K562 (cell line): ENCODE measurements at regions not wholly inside any gene's neighbourhood (a gene's known extent, or its start where the extent isn't known, plus 50 kb on each side); places are given as distances from the start of the nearest gene placed in this dataset.

Experiments used
- ATAC-seq: fragments of 200-7000 bp; cut with Tn5 transposase; 3 replicates; pipeline ENCODE4 v1.9.1; 2020; ENCODE audit warnings: moderate library complexity
- BruUV-seq: library from RNA; stranded (reverse); fragments of 400-500 nt; replicated peaks from 2 replicates; lab custom pipeline; 2021; lab: Mats Ljungman, UMichigan
- CTCF ChIA-PET: fragments of 300-600 bp; formaldehyde crosslinking; extraction: SDS; loops from one replicate; lab custom pipeline; 2021; ENCODE audit warnings: low intra/inter-chr PET ratio; lab: Yijun Ruan, JAX
- POLR2A ChIA-PET: fragments of 300-600, 350-650 bp; sonication (Branson Sonifier 250); formaldehyde crosslinking; extraction: SDS; loops from one replicate; lab custom pipeline; 2021; ENCODE audit warnings: antibody characterized with exemption, inconsistent platforms; lab: Yijun Ruan, JAX
- DNase-seq, 4 experiments: peaks; one replicate each; pipeline versions ENCODE4 v3.0.0 to v3.0.0-alpha.2; 2011 to 2018; ENCODE audit warnings: low spot score in 3 of 4, mixed read lengths in 3 of 4; ENCODE audit errors: extremely low read depth in 1 of 4
- FAIRE-seq: peaks from 2 replicates; lab custom pipeline; 2011; peaks lifted over from hg19 to GRCh38; lab: Jason Lieb, UNC
- H2AFZ ChIP-seq: 2 replicates; pipeline ENCODE4 v1.6.0; 2011; ENCODE audit warnings: low read depth, low read length, control low read depth, inconsistent platforms
- H3K27ac ChIP-seq: fragments of 200-600 bp; 3 replicates; pipeline ENCODE4 v1.8.0; 2011; ENCODE audit warnings: low read depth, mild to moderate bottlenecking, control low read depth, inconsistent platforms, low read length, moderate library complexity, mixed read lengths; ENCODE audit errors: extremely low read depth
- H3K27me3 ChIP-seq, 2 experiments: fragments of 300-600 bp in 1 of 2; 2 replicates in 1 of 2; 3 replicates in 1 of 2; pipeline versions ENCODE4 v1.6.0 to v1.8.0; 2011; ENCODE audit warnings: inconsistent platforms in 2 of 2, low read length in 2 of 2, mild to moderate bottlenecking in 1 of 2, mixed read lengths in 1 of 2, moderate library complexity in 1 of 2; ENCODE audit not compliant: control insufficient read depth in 2 of 2, insufficient read depth in 2 of 2
- H3K36me3 ChIP-seq: fragments of 300-600 bp; 3 replicates; pipeline ENCODE4 v1.8.0; 2011; ENCODE audit warnings: mild to moderate bottlenecking, low read length, inconsistent platforms; ENCODE audit not compliant: control insufficient read depth, insufficient read depth
- H3K4me1 ChIP-seq, 2 experiments: fragments of 200-600 bp in 1 of 2; replicated peaks in 1 of 2; 2 replicates in 1 of 2; 3 replicates in 1 of 2; pipeline versions ENCODE4 v1.5.1 to v1.8.0; 2011; ENCODE audit warnings: inconsistent platforms in 2 of 2, low read length in 2 of 2, mild to moderate bottlenecking in 1 of 2, mixed read lengths in 1 of 2, moderate library complexity in 1 of 2; ENCODE audit not compliant: control insufficient read depth in 2 of 2, insufficient read depth in 2 of 2
- H3K4me2 ChIP-seq: 2 replicates; pipeline ENCODE4 v1.6.1; 2011; ENCODE audit warnings: low read length, control low read depth, inconsistent platforms, mixed read lengths; ENCODE audit not compliant: insufficient read depth
- H3K4me3 ChIP-seq: fragments of 200-600 bp; sonication (generic), shearing (Covaris generic); 2 replicates; pipeline ENCODE4 v1.5.1; 2016; ENCODE audit warnings: control low read depth, inconsistent platforms
- H3K79me2 ChIP-seq: fragments of 200-600 bp; 3 replicates; pipeline ENCODE4 v1.8.0; 2011; ENCODE audit warnings: low read length, inconsistent platforms; ENCODE audit not compliant: control insufficient read depth, insufficient read depth
- H3K9ac ChIP-seq, 2 experiments: 2 replicates each; pipeline versions ENCODE4 v1.6.0 to v1.6.1; 2011; ENCODE audit warnings: low read depth in 2 of 2, low read length in 2 of 2, control low read depth in 1 of 2, inconsistent platforms in 1 of 2, mild to moderate bottlenecking in 1 of 2, mixed read lengths in 1 of 2; ENCODE audit not compliant: insufficient read depth in 1 of 2
- H3K9me1 ChIP-seq: one replicate; pipeline ENCODE4 v1.6.0; 2011; ENCODE audit warnings: inconsistent platforms, mild to moderate bottlenecking, low read length, moderate library complexity; ENCODE audit not compliant: control insufficient read depth, insufficient read depth
- H3K9me3 ChIP-seq: replicated peaks from 2 replicates; pipeline ENCODE4 v1.5.1; 2011; ENCODE audit warnings: low read depth, low read length, inconsistent platforms; ENCODE audit not compliant: control insufficient read depth, insufficient read depth
- H4K20me1 ChIP-seq: replicated peaks from 2 replicates; pipeline ENCODE4 v1.6.1; 2011; ENCODE audit warnings: low read length, inconsistent platforms, mixed read lengths; ENCODE audit not compliant: control insufficient read depth, insufficient read depth
- CGGBP1 ChIP-seq: fragments of 250-450 bp; sonication (Bioruptor Pico); IDR thresholded peaks from 2 replicates; pipeline ENCODE4 v1.9.0; 2021; ENCODE audit warnings: mild to moderate bottlenecking
- FOSL1 ChIP-seq: fragments of 200-800 bp; sonication (Bioruptor generic); conservative IDR thresholded peaks from 2 replicates; pipeline ENCODE4 v1.6.1; 2016; ENCODE audit warnings: missing genetic modification characterization, missing compliant biosample characterization
- ID3 ChIP-seq, 2 experiments: fragments of 250-450 bp in 1 of 2; fragments of 450-650 bp in 1 of 2; sonication (Bioruptor Pico) in 1 of 2; IDR thresholded peaks; 2 replicates each; pipeline versions ENCODE4 v1.6.1 to v1.8.0; 2016 to 2021; ENCODE audit warnings: mild to moderate bottlenecking in 2 of 2, moderate library complexity in 2 of 2, missing compliant biosample characterization in 1 of 2, missing genetic modification characterization in 1 of 2
- JUND ChIP-seq, 2 experiments: IDR thresholded peaks; 2 replicates in 1 of 2; 3 replicates in 1 of 2; pipeline ENCODE4 v1.6.1; 2011; ENCODE audit warnings: borderline replicate concordance in 2 of 2, low read depth in 2 of 2, low read length in 2 of 2, improper control_type of control experiment in 1 of 2, missing biosample characterization in 1 of 2, missing genetic modification characterization in 1 of 2, missing genetic modification reagents in 1 of 2
- XRCC4 ChIP-seq: IDR thresholded peaks from one replicate; pipeline ENCODE4 v1.6.1; 2011; ENCODE audit not compliant: insufficient read depth, insufficient read length; ENCODE audit errors: extremely low read depth
- ZNF23 ChIP-seq: fragments of 250-450 bp; sonication (Bioruptor Pico); IDR thresholded peaks from 2 replicates; pipeline ENCODE4 v1.4.0; 2020; ENCODE audit warnings: mild to moderate bottlenecking
- WGBS: fragments of 100-300 bp; shearing (Covaris generic); methylation state at CpG from one replicate; pipeline ENCODE4 v1.1.6; 2016; ENCODE audit warnings: low coverage, mixed read lengths; ENCODE audit not compliant: insufficient coverage; ENCODE audit errors: missing lambda C conversion rate; 5-methylcytosine and 5-hydroxymethylcytosine counted together
- in situ Hi-C: fragments of 300-500 bp; cut with MboI; formaldehyde crosslinking; loops from 4 replicates; pipeline ENCODE4 v1.15.0; 2018; ENCODE audit warnings: inconsistent platforms, mixed read lengths
- intact Hi-C: fragments of 100-400 bp; cut with micrococcal nuclease; formaldehyde crosslinking; loops from 2 replicates; pipeline ENCODE4 v1.14.2; 2022
- TF ChIP-seq, protein P1 (sequence below): fragments of 250-450 bp; sonication (Bioruptor Pico); IDR thresholded peaks from 2 replicates; pipeline ENCODE4 v1.5.0; 2020; ENCODE audit warnings: mild to moderate bottlenecking
- TF ChIP-seq, protein P2 (sequence below): sonication (generic); formaldehyde crosslinking; IDR thresholded peaks from 2 replicates; pipeline ENCODE4 v1.8.1; 2023; ENCODE audit warnings: mild to moderate bottlenecking, missing genetic modification reagents
- TF ChIP-seq, protein P3 (sequence below): IDR thresholded peaks from 2 replicates; pipeline ENCODE4 v1.6.1; 2012; ENCODE audit warnings: low read depth, low read length, improper control_type of control experiment, borderline replicate concordance

DNA sequence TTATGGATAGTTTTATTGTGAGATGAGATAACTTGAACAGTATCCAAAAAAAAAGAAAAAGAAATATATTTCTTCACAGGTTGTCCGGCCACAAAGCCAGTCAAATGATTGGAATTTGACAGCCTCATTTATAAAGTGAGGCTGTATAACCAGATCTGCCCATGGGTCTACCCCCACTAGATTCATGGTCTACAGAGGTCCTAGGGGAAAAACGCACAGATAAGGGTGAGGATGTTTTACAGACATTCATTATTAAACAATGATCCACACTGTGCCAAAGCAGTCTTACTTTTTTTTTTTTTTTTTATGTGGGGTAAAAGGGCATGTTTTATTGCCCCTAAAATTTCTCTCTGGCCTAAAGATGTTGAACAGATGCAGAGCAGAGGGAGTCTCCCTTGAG, 1503.0 kb upstream of the CDH8 start (continued):
- TF ChIP-seq, protein P1, sequence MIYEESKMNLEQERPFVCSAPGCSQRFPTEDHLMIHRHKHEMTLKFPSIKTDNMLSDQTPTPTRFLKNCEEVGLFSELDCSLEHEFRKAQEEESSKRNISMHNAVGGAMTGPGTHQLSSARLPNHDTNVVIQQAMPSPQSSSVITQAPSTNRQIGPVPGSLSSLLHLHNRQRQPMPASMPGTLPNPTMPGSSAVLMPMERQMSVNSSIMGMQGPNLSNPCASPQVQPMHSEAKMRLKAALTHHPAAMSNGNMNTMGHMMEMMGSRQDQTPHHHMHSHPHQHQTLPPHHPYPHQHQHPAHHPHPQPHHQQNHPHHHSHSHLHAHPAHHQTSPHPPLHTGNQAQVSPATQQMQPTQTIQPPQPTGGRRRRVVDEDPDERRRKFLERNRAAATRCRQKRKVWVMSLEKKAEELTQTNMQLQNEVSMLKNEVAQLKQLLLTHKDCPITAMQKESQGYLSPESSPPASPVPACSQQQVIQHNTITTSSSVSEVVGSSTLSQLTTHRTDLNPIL = no peak
- TF ChIP-seq CGGBP1 (CRISPR knock-in tag) = no peak
- TF ChIP-seq, all 486 proteins: peak for 0

DNA sequence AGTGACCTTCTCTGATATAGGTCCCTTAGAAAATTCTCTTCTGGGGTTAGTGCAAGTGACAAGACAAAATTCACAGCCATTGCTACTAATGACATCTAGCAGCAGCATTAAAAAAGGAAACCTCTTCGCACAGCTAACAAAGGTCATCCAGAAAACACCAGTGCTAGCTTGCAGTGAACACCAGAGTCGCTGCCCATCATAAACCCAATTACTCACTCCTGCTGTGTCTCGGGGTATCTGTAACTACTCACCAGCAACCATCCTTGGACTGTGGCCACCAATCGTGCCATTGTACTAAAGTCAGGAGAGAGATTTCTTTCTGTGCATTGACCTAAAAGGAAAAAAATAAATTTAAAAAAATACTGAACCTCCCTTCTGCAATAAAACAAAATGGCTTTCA, 1494.7 kb upstream of the CDH8 start:
- intact Hi-C loops = no loop called here
- no peaks in the 10 kb centered on the region for H3K9me3 ChIP-seq
- H3K79me2 ChIP-seq = no peaks in the 10 kb centered on the region
- DNase-seq (no peak), FAIRE-seq (no peak), ATAC-seq (no peak)
- WGBS = 3% methylated on average over 4 of the region's 4 CpGs
- no TSS peak for BruUV-seq
- no peak overlapping the region for H3K4me2 ChIP-seq
- no peaks in the 10 kb centered on the region for H4K20me1 ChIP-seq
- POLR2A ChIA-PET = no interaction called here
- CTCF ChIA-PET = no interaction called here
- no peak overlapping the region for H2AFZ ChIP-seq
- H3K27ac ChIP-seq = no peak overlapping the region
- no peak overlapping the region for H3K4me3 ChIP-seq
- no peak overlapping the region for H3K9ac ChIP-seq
- H3K9me1 ChIP-seq = no peaks in the 10 kb centered on the region
- in situ Hi-C loops = no loop called here
- H3K36me3 ChIP-seq = no peaks in the 10 kb centered on the region
- no peaks in the 10 kb centered on the region for H3K4me1 ChIP-seq
- H3K27me3 ChIP-seq = no peaks in the 10 kb centered on the region
- no peak for TF ChIP-seq ZNF23
- no peak for TF ChIP-seq XRCC4
- TF ChIP-seq ID3 (CRISPR knock-in tag; IDR thresholded peaks at IDR 0.05) = no peak
- no peak for TF ChIP-seq ID3 (tag; IDR thresholded peaks at IDR 0.05)
- TF ChIP-seq, protein P2, sequence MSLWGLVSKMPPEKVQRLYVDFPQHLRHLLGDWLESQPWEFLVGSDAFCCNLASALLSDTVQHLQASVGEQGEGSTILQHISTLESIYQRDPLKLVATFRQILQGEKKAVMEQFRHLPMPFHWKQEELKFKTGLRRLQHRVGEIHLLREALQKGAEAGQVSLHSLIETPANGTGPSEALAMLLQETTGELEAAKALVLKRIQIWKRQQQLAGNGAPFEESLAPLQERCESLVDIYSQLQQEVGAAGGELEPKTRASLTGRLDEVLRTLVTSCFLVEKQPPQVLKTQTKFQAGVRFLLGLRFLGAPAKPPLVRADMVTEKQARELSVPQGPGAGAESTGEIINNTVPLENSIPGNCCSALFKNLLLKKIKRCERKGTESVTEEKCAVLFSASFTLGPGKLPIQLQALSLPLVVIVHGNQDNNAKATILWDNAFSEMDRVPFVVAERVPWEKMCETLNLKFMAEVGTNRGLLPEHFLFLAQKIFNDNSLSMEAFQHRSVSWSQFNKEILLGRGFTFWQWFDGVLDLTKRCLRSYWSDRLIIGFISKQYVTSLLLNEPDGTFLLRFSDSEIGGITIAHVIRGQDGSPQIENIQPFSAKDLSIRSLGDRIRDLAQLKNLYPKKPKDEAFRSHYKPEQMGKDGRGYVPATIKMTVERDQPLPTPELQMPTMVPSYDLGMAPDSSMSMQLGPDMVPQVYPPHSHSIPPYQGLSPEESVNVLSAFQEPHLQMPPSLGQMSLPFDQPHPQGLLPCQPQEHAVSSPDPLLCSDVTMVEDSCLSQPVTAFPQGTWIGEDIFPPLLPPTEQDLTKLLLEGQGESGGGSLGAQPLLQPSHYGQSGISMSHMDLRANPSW (CRISPR knock-in tag) = no peak
- TF ChIP-seq, protein P3, sequence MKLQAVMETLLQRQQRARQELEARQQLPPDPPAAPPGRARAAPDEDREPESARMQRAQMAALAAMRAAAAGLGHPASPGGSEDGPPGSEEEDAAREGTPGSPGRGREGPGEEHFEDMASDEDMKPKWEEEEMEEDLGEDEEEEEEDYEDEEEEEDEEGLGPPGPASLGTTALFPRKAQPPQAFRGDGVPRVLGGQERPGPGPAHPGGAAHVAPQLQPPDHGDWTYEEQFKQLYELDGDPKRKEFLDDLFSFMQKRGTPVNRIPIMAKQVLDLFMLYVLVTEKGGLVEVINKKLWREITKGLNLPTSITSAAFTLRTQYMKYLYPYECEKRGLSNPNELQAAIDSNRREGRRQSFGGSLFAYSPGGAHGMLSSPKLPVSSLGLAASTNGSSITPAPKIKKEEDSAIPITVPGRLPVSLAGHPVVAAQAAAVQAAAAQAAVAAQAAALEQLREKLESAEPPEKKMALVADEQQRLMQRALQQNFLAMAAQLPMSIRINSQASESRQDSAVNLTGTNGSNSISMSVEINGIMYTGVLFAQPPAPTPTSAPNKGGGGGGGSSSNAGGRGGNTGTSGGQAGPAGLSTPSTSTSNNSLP = no peak
- no peak for TF ChIP-seq JUND (IDR thresholded peaks at IDR 0.05; ENCODE audit: borderline replicate concordance, low read depth, low read length)
- no peak for TF ChIP-seq JUND (tag; IDR thresholded peaks at IDR 0.05; ENCODE audit: borderline replicate concordance, low read depth, low read length)
- TF ChIP-seq FOSL1 (tag) = no peak
